ENCODE measurements at regions not wholly inside any gene's neighbourhood (a gene's known extent, or its start where the extent isn't known, plus 50 kb on each side); places are given as distances from the start of the nearest gene placed in this dataset.

- no peak for TF ChIP-seq CTCF (IDR thresholded peaks at IDR 0.05 in 2 of 3, conservative IDR thresholded peaks at IDR 0.05 in 1 of 3; ENCODE audit: borderline replicate concordance in 1 of 3, insufficient read depth in 1 of 3, low read depth in 2 of 3, low read length in 2 of 3)
- no peak for TF ChIP-seq SIN3A (IDR thresholded peaks at IDR 0.05; ENCODE audit: low read depth)
- TF ChIP-seq POLR2A (IDR thresholded peaks at IDR 0.05; ENCODE audit: borderline replicate concordance, extremely low read depth, insufficient read depth, insufficient read length): no peak
- no peak for TF ChIP-seq MAX (IDR thresholded peaks at IDR 0.05)
- no peak for TF ChIP-seq EZH2phosphoT487 (IDR thresholded peaks at IDR 0.05; ENCODE audit: borderline replicate concordance)
- no peak for TF ChIP-seq POLR2AphosphoS5 (IDR thresholded peaks at IDR 0.05; ENCODE audit: low read depth, low read length)
- no peak for TF ChIP-seq YY1 (IDR thresholded peaks at IDR 0.05; ENCODE audit: extremely low read depth, insufficient replicate concordance, low read depth, low read length)
These were observed 701.3 kb upstream of the ACO1 start for GRCh38 chr9:31683116-31683515.
